ENCODE measurements at regions not wholly inside any gene's neighbourhood (a gene's known extent, or its start where the extent isn't known, plus 50 kb on each side); places are given as distances from the start of the nearest gene placed in this dataset.

GRCh38 chr15:57773051-57773450, 66.5 kb downstream of the POLR2M start:
- TF ChIP-seq, protein P1, sequence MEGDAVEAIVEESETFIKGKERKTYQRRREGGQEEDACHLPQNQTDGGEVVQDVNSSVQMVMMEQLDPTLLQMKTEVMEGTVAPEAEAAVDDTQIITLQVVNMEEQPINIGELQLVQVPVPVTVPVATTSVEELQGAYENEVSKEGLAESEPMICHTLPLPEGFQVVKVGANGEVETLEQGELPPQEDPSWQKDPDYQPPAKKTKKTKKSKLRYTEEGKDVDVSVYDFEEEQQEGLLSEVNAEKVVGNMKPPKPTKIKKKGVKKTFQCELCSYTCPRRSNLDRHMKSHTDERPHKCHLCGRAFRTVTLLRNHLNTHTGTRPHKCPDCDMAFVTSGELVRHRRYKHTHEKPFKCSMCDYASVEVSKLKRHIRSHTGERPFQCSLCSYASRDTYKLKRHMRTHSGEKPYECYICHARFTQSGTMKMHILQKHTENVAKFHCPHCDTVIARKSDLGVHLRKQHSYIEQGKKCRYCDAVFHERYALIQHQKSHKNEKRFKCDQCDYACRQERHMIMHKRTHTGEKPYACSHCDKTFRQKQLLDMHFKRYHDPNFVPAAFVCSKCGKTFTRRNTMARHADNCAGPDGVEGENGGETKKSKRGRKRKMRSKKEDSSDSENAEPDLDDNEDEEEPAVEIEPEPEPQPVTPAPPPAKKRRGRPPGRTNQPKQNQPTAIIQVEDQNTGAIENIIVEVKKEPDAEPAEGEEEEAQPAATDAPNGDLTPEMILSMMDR (IDR thresholded peaks at IDR 0.05), result no peak
- TF ChIP-seq POLR2A (IDR thresholded peaks at IDR 0.05) (no peak), EP300 (IDR thresholded peaks at IDR 0.05; ENCODE audit: low read depth) (no peak), POLR2AphosphoS5 (IDR thresholded peaks at IDR 0.05) (no peak)

Data from transverse colon (tissue), 4 donors.